ENCODE measurements at regions not wholly inside any gene's neighbourhood (a gene's known extent, or its start where the extent isn't known, plus 50 kb on each side); places are given as distances from the start of the nearest gene placed in this dataset.

GRCh38 chr7:42735081-42735480 is 176.8 kb downstream of the C7orf25 start:
- in situ Hi-C loops (cut with MboI), result no loop called here

More at GRCh38 chr7:42735081-42735480, 176.8 kb downstream of the C7orf25 start:
- no peaks in the 10 kb centered on the region for H3K9me1 ChIP-seq (ENCODE audit: control insufficient read depth, insufficient read depth, low read length)
- H3K27me3 ChIP-seq (ENCODE audit: control insufficient read depth in 2 of 2, insufficient read depth in 2 of 2, low read length in 2 of 2), result 0 out of 5 replicates have a peak, but pooled peaks cover 0 to 5% of the 10 kb centered on the region in 2 experiments
- H2AFZ ChIP-seq (ENCODE audit: low read depth, low read length), result no peak overlapping the region
- no peaks in the 10 kb centered on the region for H3K9me3 ChIP-seq (replicated peaks; ENCODE audit: control insufficient read depth, insufficient read depth, low read depth, low read length)
- no peaks in the 10 kb centered on the region for H4K20me1 ChIP-seq (replicated peaks; ENCODE audit: control insufficient read depth, insufficient read depth, low read length)
- no peak overlapping the region for H3K9ac ChIP-seq (ENCODE audit: insufficient read depth in 1 of 2, low read depth in 2 of 2, low read length in 2 of 2)
- H3K4me2 ChIP-seq (ENCODE audit: insufficient read depth, low read length), result no peak overlapping the region
- 4% methylated on average over 2 of the region's 2 CpGs for WGBS (ENCODE audit: insufficient coverage, low coverage, missing lambda C conversion rate)
- H3K4me1 ChIP-seq (replicated peaks in 1 of 2; ENCODE audit: control insufficient read depth in 2 of 2, insufficient read depth in 2 of 2, low read length in 2 of 2), result no peaks in the 10 kb centered on the region
- no peak overlapping the region for H3K4me3 ChIP-seq
- no peak overlapping the region for H3K27ac ChIP-seq (ENCODE audit: extremely low read depth, low read depth, low read length)
- POLR2A ChIA-PET, result no interaction called here
- ATAC-seq, result no peak
- intact Hi-C loops (cut with micrococcal nuclease), result no loop called here
- BruUV-seq (replicated peaks), result no TSS peak
- H3K79me2 ChIP-seq (ENCODE audit: control insufficient read depth, insufficient read depth, low read length), result no peaks in the 10 kb centered on the region
- no peak for TF ChIP-seq CREB3 (tag; conservative IDR thresholded peaks at IDR 0.05; ENCODE audit: low read depth)
- no peak for TF ChIP-seq EP400 (IDR thresholded peaks at IDR 0.05)
- TF ChIP-seq VEZF1 (CRISPR knock-in tag; IDR thresholded peaks at IDR 0.05), result no peak
- no peak for TF ChIP-seq FOXJ3 (CRISPR knock-in tag; IDR thresholded peaks at IDR 0.05)
- no peak for TF ChIP-seq POLR2B (IDR thresholded peaks at IDR 0.05; ENCODE audit: low read depth, partially characterized antibody)
- TF ChIP-seq TCF3 (CRISPR knock-in tag; IDR thresholded peaks at IDR 0.05), result no peak
- no peak for TF ChIP-seq CSDE1 (IDR thresholded peaks at IDR 0.05)
- TF ChIP-seq ZNF133 (CRISPR knock-in tag; IDR thresholded peaks at IDR 0.05), result no peak
- TF ChIP-seq GTF2E2 (tag; IDR thresholded peaks at IDR 0.05), result no peak
- TF ChIP-seq EGR1 (conservative IDR thresholded peaks at IDR 0.05), result no peak
- no peak for TF ChIP-seq MAX (CRISPR knock-in tag; IDR thresholded peaks at IDR 0.05)
- no peak for TF ChIP-seq HDAC8 (tag; IDR thresholded peaks at IDR 0.05)
- no peak for DNase-seq (ENCODE audit: extremely low read depth in 1 of 4, low spot score in 3 of 4)
- no peaks in the 10 kb centered on the region for H3K36me3 ChIP-seq (ENCODE audit: control insufficient read depth, insufficient read depth, low read length)
- FAIRE-seq, result no peak
- CTCF ChIA-PET (ENCODE audit: low intra/inter-chr PET ratio), result no interaction called here

Data from K562 (cell line).